ENCODE measurements at regions not wholly inside any gene's neighbourhood (a gene's known extent, or its start where the extent isn't known, plus 50 kb on each side); places are given as distances from the start of the nearest gene placed in this dataset.

- DNase-seq = no peak
- no peaks in the 10 kb centered on the region for H3K4me1 ChIP-seq
- H3K27ac ChIP-seq = no peak overlapping the region
- no peak overlapping the region for H3K4me3 ChIP-seq (replicated peaks in 1 of 3)
- H3K9me3 ChIP-seq = no peaks in the 10 kb centered on the region
- H3K36me3 ChIP-seq = no peaks in the 10 kb centered on the region
- intact Hi-C loops (cut with DNase I) = no loop called here
- TF ChIP-seq POLR2A (IDR thresholded peaks at IDR 0.05) (no peak), CTCF (IDR thresholded peaks at IDR 0.05) (no peak)
- H3K27me3 ChIP-seq = no peaks in the 10 kb centered on the region
Observed at GRCh38 chrX:33465137-33465536, 253.8 kb upstream of the DMD start.

GRCh38 chrX:33457102-33457501, 245.8 kb upstream of the DMD start:
- H3K27me3 ChIP-seq = no peaks in the 10 kb centered on the region
- DNase-seq = no peak
- intact Hi-C loops (cut with DNase I) = no loop called here
- no peak overlapping the region for H3K27ac ChIP-seq
- H3K9me3 ChIP-seq = no peaks in the 10 kb centered on the region
- no peaks in the 10 kb centered on the region for H3K4me1 ChIP-seq
- no peaks in the 10 kb centered on the region for H3K36me3 ChIP-seq
- WGBS, 2 donors = 100% methylated on average over 2 of the region's 2 CpGs
- no peak overlapping the region for H3K4me3 ChIP-seq (replicated peaks in 1 of 3)
- no peak for TF ChIP-seq POLR2A (IDR thresholded peaks at IDR 0.05)
- TF ChIP-seq CTCF (IDR thresholded peaks at IDR 0.05) = no peak

- 82 to 92% methylated on average over 3 of the region's 3 CpGs for WGBS, 2 donors
- intact Hi-C loops (cut with DNase I) = no loop called here
- no peak for DNase-seq
- Histone ChIP-seq H3K9me3 (no peaks in the 10 kb centered on the region), H3K36me3 (no peaks in the 10 kb centered on the region), H3K4me1 (no peaks in the 10 kb centered on the region), H3K4me3 (replicated peaks in 1 of 3) (no peak overlapping the region), H3K27me3 (no peaks in the 10 kb centered on the region), H3K27ac (no peak overlapping the region)
- TF ChIP-seq CTCF (IDR thresholded peaks at IDR 0.05) (no peak), POLR2A (IDR thresholded peaks at IDR 0.05) (no peak)
Observed at GRCh38 chrX:33447285-33447684, 235.9 kb upstream of the DMD start.

DNA sequence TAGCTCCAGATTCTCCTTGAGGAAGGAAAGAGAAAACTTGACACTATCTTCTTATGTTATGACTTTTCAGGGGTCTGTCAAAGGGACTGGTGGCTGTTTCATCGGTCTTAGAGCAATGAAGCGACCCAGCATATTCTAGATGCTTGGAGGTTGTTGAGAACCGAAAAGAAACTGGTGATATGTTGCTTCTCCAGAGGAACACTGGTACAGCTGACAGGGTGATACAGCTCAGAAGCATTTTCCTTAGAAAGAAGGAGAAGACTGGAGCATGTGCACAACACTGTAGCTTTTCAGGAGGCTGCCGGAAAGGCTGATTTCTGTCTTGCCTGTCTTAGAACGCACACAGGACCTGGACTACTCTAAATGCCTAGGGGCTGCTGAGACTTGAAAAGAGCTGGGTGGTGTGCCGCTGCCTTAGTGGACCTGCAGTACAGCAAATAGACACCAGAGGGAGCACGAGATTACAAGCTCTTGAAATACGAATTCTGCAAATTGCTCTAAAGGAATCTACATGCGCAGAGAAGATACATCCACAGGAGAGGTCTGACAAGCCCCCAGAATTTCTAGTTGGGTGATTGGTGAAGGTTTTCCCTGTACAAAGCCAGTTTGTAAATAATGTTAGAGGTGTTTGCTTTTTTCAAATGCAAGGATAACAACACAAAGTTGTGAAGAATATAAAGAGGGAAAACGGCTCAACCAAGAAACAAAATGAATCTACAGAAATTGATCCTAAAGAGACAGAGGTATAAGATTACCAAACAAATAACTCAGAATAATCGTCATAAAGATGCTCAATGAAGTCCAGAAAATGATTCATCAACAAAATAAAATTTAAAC, 223.1 kb upstream of the DMD start:
- whole genome bisulfite sequencing, 2 donors = 35 to 36% methylated on average over 11 of the region's 11 CpGs
- Histone ChIP-seq H3K27ac (no peak overlapping the region), H3K9me3 (no peaks in the 10 kb centered on the region), H3K4me3 (replicated peaks in 1 of 3) (no peak overlapping the region), H3K4me1 (no peaks in the 10 kb centered on the region), H3K27me3 (no peaks in the 10 kb centered on the region), H3K36me3 (no peaks in the 10 kb centered on the region)
- intact Hi-C loops (cut with DNase I) = no loop called here
- peak; percentile 55 to 57 for DNase-seq
- no peak for TF ChIP-seq POLR2A (IDR thresholded peaks at IDR 0.05)
- peak; percentile 43 to 76 (median 60) for TF ChIP-seq CTCF (IDR thresholded peaks at IDR 0.05)

- H3K27ac ChIP-seq = peak overlapping the region in 2 of 3 donors; percentile 52 to 67
- H3K36me3 ChIP-seq = no peaks in the 10 kb centered on the region
- TF ChIP-seq POLR2A (IDR thresholded peaks at IDR 0.05) = no peak
- TF ChIP-seq CTCF (IDR thresholded peaks at IDR 0.05) = no peak
- intact Hi-C loops (cut with DNase I) = no loop called here
- 73 to 86% methylated on average over 3 of the region's 3 CpGs for WGBS, 2 donors
- no peak overlapping the region for H3K4me3 ChIP-seq (replicated peaks in 1 of 3)
- DNase-seq = peak in 1 of 2 donors; percentile 2
- H3K4me1 ChIP-seq = peaks cover 0 to 20% of the 10 kb centered on the region in 2 donors
- no peaks in the 10 kb centered on the region for H3K9me3 ChIP-seq
- H3K27me3 ChIP-seq = no peaks in the 10 kb centered on the region
Observed at GRCh38 chrX:33416273-33416805, 205.0 kb upstream of the DMD start.

Data from thyroid gland (tissue), 4 donors.